T-cell (primary cell): ENCODE measurements at regions not wholly inside any gene's neighbourhood (a gene's known extent, or its start where the extent isn't known, plus 50 kb on each side); places are given as distances from the start of the nearest gene placed in this dataset.

Source experiments
- ATAC-seq, 4 experiments: fragments of 200-7000 bp in 3 of 4; fragments of 150-1000 bp in 1 of 4; cut with Tn5 transposase; replicated peaks in 1 of 4; 1 replicate in 3 of 4; 2 replicates in 1 of 4; pipeline ENCODE4 v1.10.0; 2021; ENCODE audit warnings: moderate library complexity in 3 of 4, mild to moderate bottlenecking in 2 of 4, moderate number of reproducible peaks in 1 of 4
- CTCF ChIA-PET, 2 donors: fragments of 300-600 bp; sonication (Branson Sonifier 250); formaldehyde crosslinking; loops; one replicate each; lab custom pipeline; 2022; ENCODE audit warnings: antibody characterized with exemption in 2 of 2; lab: Charles Lee
- POLR2A ChIA-PET, 2 donors: fragments of 300-600 bp; sonication (Branson Sonifier 250); formaldehyde crosslinking; loops; one replicate each; lab custom pipeline; 2022; ENCODE audit warnings: antibody characterized with exemption in 2 of 2; lab: Charles Lee
- DNase-seq, 35 experiments: peaks; one replicate each; pipeline versions ENCODE4 v3.0.0 to v3.0.0-alpha.2; 2013 to 2023
- H3K27ac ChIP-seq: one replicate; pipeline ENCODE4 v1.5.1; 2013; ENCODE audit warnings: low read length
- H3K27me3 ChIP-seq, 2 experiments: replicated peaks in 1 of 2; 1 replicate in 1 of 2; 2 replicates in 1 of 2; pipeline versions ENCODE4 v1.6.1 to v1.7.0; 2013; ENCODE audit warnings: low read length in 1 of 2, mixed read lengths in 1 of 2; ENCODE audit not compliant: control insufficient read depth in 2 of 2, insufficient read depth in 2 of 2; ENCODE audit errors: extremely low read depth in 1 of 2
- H3K36me3 ChIP-seq, 2 donors: 1 replicate in 1 of 2; 2 replicates in 1 of 2; pipeline versions ENCODE4 v1.6.1 to v1.7.0; 2013; ENCODE audit warnings: low read length in 1 of 2; ENCODE audit not compliant: control insufficient read depth in 2 of 2, insufficient read depth in 1 of 2; ENCODE audit errors: extremely low read depth in 1 of 2
- H3K4me1 ChIP-seq, 2 experiments: 1 replicate in 1 of 2; 2 replicates in 1 of 2; pipeline versions ENCODE4 v1.6.1 to v1.7.0; 2013; ENCODE audit warnings: low read length in 2 of 2, mixed read lengths in 1 of 2; ENCODE audit not compliant: insufficient read depth in 2 of 2, control insufficient read depth in 1 of 2; ENCODE audit errors: extremely low read depth in 1 of 2
- H3K4me3 ChIP-seq, 2 donors: 1 replicate in 1 of 2; 2 replicates in 1 of 2; pipeline versions ENCODE4 v1.5.1 to v1.7.0; 2013; ENCODE audit warnings: mild to moderate bottlenecking in 2 of 2, low read length in 1 of 2, moderate library complexity in 1 of 2; ENCODE audit not compliant: control insufficient read depth in 1 of 2; ENCODE audit errors: extremely low read depth in 1 of 2
- H3K9me3 ChIP-seq: 2 replicates; pipeline ENCODE4 v1.7.0; 2013
- H3K27ac Mint-ChIP-seq, 2 donors: one replicate each; pipeline ENCODE4 v1.8.0; 2020 to 2021; ENCODE audit warnings: mild to moderate bottlenecking in 2 of 2, mixed read lengths in 2 of 2
- H3K27me3 Mint-ChIP-seq, 2 donors: one replicate each; pipeline ENCODE4 v1.8.0; 2021 to 2022; ENCODE audit warnings: mixed read lengths in 2 of 2
- H3K36me3 Mint-ChIP-seq: one replicate; pipeline ENCODE4 v1.8.0; 2021; ENCODE audit warnings: mixed read lengths
- H3K4me1 Mint-ChIP-seq, 3 donors: one replicate each; pipeline ENCODE4 v1.8.0; 2020 to 2022; ENCODE audit warnings: mixed read lengths in 3 of 3, mild to moderate bottlenecking in 1 of 3
- H3K4me3 Mint-ChIP-seq, 3 donors: one replicate each; pipeline ENCODE4 v1.8.0; 2020 to 2022; ENCODE audit warnings: mild to moderate bottlenecking in 3 of 3, mixed read lengths in 3 of 3, moderate library complexity in 3 of 3
- H3K9me3 Mint-ChIP-seq, 3 donors: one replicate each; pipeline ENCODE4 v1.8.0; 2020 to 2022; ENCODE audit warnings: mixed read lengths in 3 of 3
- WGBS: methylation state at CpG from one replicate; pipeline ENCODE4 v1.1.5; 2013; ENCODE audit warnings: missing lambda C conversion rate; ENCODE audit not compliant: insufficient coverage; 5-methylcytosine and 5-hydroxymethylcytosine counted together

- WGBS = 67% methylated on average over 3 of the region's 5 CpGs
- no peak overlapping the region for H3K4me3 ChIP-seq
- Mint-ChIP-seq H3K36me3 (no peaks in the 10 kb centered on the region), H3K9me3 (peaks cover 0 to 2% (median 0%) of the 10 kb centered on the region in 3 donors), H3K4me3 (no peak overlapping the region), H3K27ac (no peak overlapping the region), H3K4me1 (no peaks in the 10 kb centered on the region), H3K27me3 (peaks cover 3 to 5% of the 10 kb centered on the region in 2 donors)
- POLR2A ChIA-PET = no interaction called here
- DNase-seq (no peak), ATAC-seq (no peak)
- peaks cover 0 to 1% of the 10 kb centered on the region in 2 experiments for H3K27me3 ChIP-seq
- H3K9me3 ChIP-seq = no peaks in the 10 kb centered on the region
- no peak overlapping the region for H3K27ac ChIP-seq
- H3K4me1 ChIP-seq = no peaks in the 10 kb centered on the region
- CTCF ChIA-PET = no interaction called here
- H3K36me3 ChIP-seq = no peaks in the 10 kb centered on the region
These were observed 86.4 kb downstream of the CBLN1 start for GRCh38 chr16:49195237-49195548.

- H3K4me1 Mint-ChIP-seq = no peaks in the 10 kb centered on the region
- H3K36me3 Mint-ChIP-seq = no peaks in the 10 kb centered on the region
- no peak overlapping the region for H3K4me3 Mint-ChIP-seq
- H3K9me3 Mint-ChIP-seq = peaks cover 0 to 4% (median 0%) of the 10 kb centered on the region in 3 donors
- no peak for DNase-seq
- Histone ChIP-seq H3K9me3 (no peaks in the 10 kb centered on the region), H3K4me3 (no peak overlapping the region), H3K4me1 (no peaks in the 10 kb centered on the region), H3K36me3 (no peaks in the 10 kb centered on the region), H3K27me3 (no peaks in the 10 kb centered on the region), H3K27ac (no peak overlapping the region)
- no peak for ATAC-seq
- H3K27me3 Mint-ChIP-seq = peaks cover 3 to 5% of the 10 kb centered on the region in 2 donors
- POLR2A ChIA-PET = no interaction called here
- H3K27ac Mint-ChIP-seq = no peak overlapping the region
- CTCF ChIA-PET = no interaction called here
- 66% methylated on average over 8 of the region's 16 CpGs for WGBS
These were observed 87.0 kb downstream of the CBLN1 start for GRCh38 chr16:49194537-49195236.

- H3K36me3 ChIP-seq = no peaks in the 10 kb centered on the region
- no peak overlapping the region for H3K4me3 ChIP-seq
- no peaks in the 10 kb centered on the region for H3K4me1 ChIP-seq
- H3K27me3 Mint-ChIP-seq = peaks cover 5 to 8% of the 10 kb centered on the region in 2 donors
- POLR2A ChIA-PET = no interaction called here
- WGBS = 70% methylated on average over 2 of the region's 2 CpGs
- no peak overlapping the region for H3K27ac Mint-ChIP-seq
- no peaks in the 10 kb centered on the region for H3K4me1 Mint-ChIP-seq
- peaks cover 0 to 4% (median 0%) of the 10 kb centered on the region in 3 donors for H3K9me3 Mint-ChIP-seq
- ATAC-seq = no peak
- H3K27ac ChIP-seq = no peak overlapping the region
- CTCF ChIA-PET = no interaction called here
- DNase-seq = no peak
- H3K4me3 Mint-ChIP-seq = no peak overlapping the region
- no peaks in the 10 kb centered on the region for H3K27me3 ChIP-seq
- no peaks in the 10 kb centered on the region for H3K36me3 Mint-ChIP-seq
- H3K9me3 ChIP-seq = no peaks in the 10 kb centered on the region
These were observed 88.0 kb downstream of the CBLN1 start for GRCh38 chr16:49193596-49193995.

GRCh38 chr16:49189286-49189685, 92.4 kb downstream of the CBLN1 start:
- H3K27me3 ChIP-seq = no peaks in the 10 kb centered on the region
- DNase-seq = no peak
- H3K4me3 Mint-ChIP-seq = no peak overlapping the region
- peaks cover 5 to 8% of the 10 kb centered on the region in 2 donors for H3K27me3 Mint-ChIP-seq
- no peaks in the 10 kb centered on the region for H3K36me3 ChIP-seq
- H3K4me3 ChIP-seq = no peak overlapping the region
- H3K9me3 Mint-ChIP-seq = peaks cover 0 to 4% (median 2%) of the 10 kb centered on the region in 3 donors
- H3K4me1 Mint-ChIP-seq = no peaks in the 10 kb centered on the region
- no peak overlapping the region for H3K27ac Mint-ChIP-seq
- no peak for ATAC-seq
- H3K4me1 ChIP-seq = no peaks in the 10 kb centered on the region
- H3K27ac ChIP-seq = no peak overlapping the region
- no peaks in the 10 kb centered on the region for H3K9me3 ChIP-seq
- no CpG with 5 or more reads among the region's 1 CpG for WGBS
- no peaks in the 10 kb centered on the region for H3K36me3 Mint-ChIP-seq
- POLR2A ChIA-PET = no interaction called here
- CTCF ChIA-PET = no interaction called here

DNA sequence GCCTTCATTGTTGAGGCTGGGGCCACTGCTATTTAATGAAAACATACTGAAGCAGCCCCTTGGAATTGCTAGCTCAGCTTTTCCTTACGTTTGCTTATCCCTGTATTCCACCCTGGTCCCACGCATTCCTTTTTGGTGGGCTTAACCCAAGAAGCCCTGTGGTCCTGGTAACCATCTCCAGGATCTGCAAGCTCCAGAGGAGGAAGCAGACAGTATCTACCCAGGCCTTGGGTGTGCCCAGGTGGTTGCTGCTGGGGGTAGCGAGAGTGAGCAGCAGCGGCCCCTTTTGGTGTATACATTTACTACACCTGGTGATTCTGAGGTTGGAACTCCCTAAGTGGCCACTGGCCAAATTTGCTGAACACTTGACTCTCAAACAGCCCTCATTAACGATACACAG, 97.7 kb downstream of the CBLN1 start:
- WGBS = no CpG with 5 or more reads among the region's 5 CpGs

GRCh38 chr16:49181791-49182518, 99.7 kb downstream of the CBLN1 start:
- H3K4me1 Mint-ChIP-seq = no peaks in the 10 kb centered on the region
- H3K4me3 Mint-ChIP-seq = no peak overlapping the region
- no peaks in the 10 kb centered on the region for H3K4me1 ChIP-seq
- H3K27ac Mint-ChIP-seq = no peak overlapping the region
- H3K27me3 ChIP-seq = peaks cover 0 to 4% of the 10 kb centered on the region in 2 experiments
- no peak overlapping the region for H3K4me3 ChIP-seq
- no peaks in the 10 kb centered on the region for H3K9me3 ChIP-seq
- DNase-seq (no peak), ATAC-seq (no peak)
- ChIA-PET POLR2A (no interaction called here), CTCF (no interaction called here)
- WGBS = 0% methylated on average over 1 of the region's 8 CpGs
- H3K36me3 ChIP-seq = no peaks in the 10 kb centered on the region
- H3K27me3 Mint-ChIP-seq = peaks cover 0 to 8% of the 10 kb centered on the region in 2 donors
- no peak overlapping the region for H3K27ac ChIP-seq
- H3K9me3 Mint-ChIP-seq = no peaks in the 10 kb centered on the region
- H3K36me3 Mint-ChIP-seq = no peaks in the 10 kb centered on the region

More for the DNA sequence above, 97.7 kb downstream of the CBLN1 start:
- H3K27me3 Mint-ChIP-seq = peaks cover 0 to 8% of the 10 kb centered on the region in 2 donors
- no peaks in the 10 kb centered on the region for H3K4me1 Mint-ChIP-seq
- Histone ChIP-seq H3K9me3 (no peaks in the 10 kb centered on the region), H3K27me3 (peaks cover 0 to 4% of the 10 kb centered on the region in 2 experiments), H3K4me3 (no peak overlapping the region), H3K36me3 (no peaks in the 10 kb centered on the region), H3K4me1 (no peaks in the 10 kb centered on the region), H3K27ac (no peak overlapping the region)
- DNase-seq = no peak
- ATAC-seq = no peak
- peaks cover 0 to 4% (median 0%) of the 10 kb centered on the region in 3 donors for H3K9me3 Mint-ChIP-seq
- ChIA-PET CTCF (no interaction called here), POLR2A (no interaction called here)
- no peak overlapping the region for H3K27ac Mint-ChIP-seq
- H3K36me3 Mint-ChIP-seq = no peaks in the 10 kb centered on the region
- no peak overlapping the region for H3K4me3 Mint-ChIP-seq
